T-helper 1 cell treated with Interleukin-12 subunit alpha and Interleukin-12 subunit beta and Interleukin-4 antibody, amounts not matched to agents 30 μg/mL and 1 μg/mL, for 36 hours (primary cell): ENCODE measurements at regions not wholly inside any gene's neighbourhood (a gene's known extent, or its start where the extent isn't known, plus 50 kb on each side); places are given as distances from the start of the nearest gene placed in this dataset.

ENCODE experiments used
- H3K27ac Mint-ChIP-seq: one replicate; pipeline ENCODE4 v1.8.0; 2021; ENCODE audit warnings: mild to moderate bottlenecking, mixed read lengths
- H3K27me3 Mint-ChIP-seq: one replicate; pipeline ENCODE4 v1.8.0; 2021; ENCODE audit warnings: low read depth, mixed read lengths
- H3K36me3 Mint-ChIP-seq: one replicate; pipeline ENCODE4 v1.8.0; 2021; ENCODE audit warnings: low read depth, mixed read lengths
- H3K4me1 Mint-ChIP-seq: one replicate; pipeline ENCODE4 v1.8.0; 2021; ENCODE audit warnings: low read depth, mixed read lengths
- H3K4me3 Mint-ChIP-seq: one replicate; pipeline ENCODE4 v1.8.0; 2021; ENCODE audit warnings: mild to moderate bottlenecking, moderate library complexity, mixed read lengths
- H3K9me3 Mint-ChIP-seq: one replicate; pipeline ENCODE4 v1.8.0; 2021; ENCODE audit warnings: mixed read lengths

- Mint-ChIP-seq H3K36me3 (peaks cover 5% of the 10 kb centered on the region), H3K4me1 (peaks cover 19% of the 10 kb centered on the region), H3K4me3 (no peak overlapping the region), H3K27me3 (no peaks in the 10 kb centered on the region), H3K9me3 (peaks cover 4% of the 10 kb centered on the region), H3K27ac (no peak overlapping the region)
Measured at GRCh38 chr1:98393719-98394118, 267.8 kb upstream of the SNX7 start.

GRCh38 chr1:98391175-98391574 is 270.3 kb upstream of the SNX7 start:
- Mint-ChIP-seq H3K27me3 (no peaks in the 10 kb centered on the region), H3K36me3 (peaks cover 6% of the 10 kb centered on the region), H3K9me3 (peaks cover 4% of the 10 kb centered on the region), H3K4me1 (peaks cover 22% of the 10 kb centered on the region), H3K27ac (no peak overlapping the region), H3K4me3 (no peak overlapping the region)

GRCh38 chr1:98389809-98390208 is 271.7 kb upstream of the SNX7 start:
- H3K9me3 Mint-ChIP-seq, result peaks cover 4% of the 10 kb centered on the region
- no peak overlapping the region for H3K27ac Mint-ChIP-seq
- peaks cover 22% of the 10 kb centered on the region for H3K4me1 Mint-ChIP-seq
- peaks cover under 1% of the 10 kb centered on the region for H3K27me3 Mint-ChIP-seq
- peaks cover 6% of the 10 kb centered on the region for H3K36me3 Mint-ChIP-seq
- H3K4me3 Mint-ChIP-seq, result no peak overlapping the region

DNA sequence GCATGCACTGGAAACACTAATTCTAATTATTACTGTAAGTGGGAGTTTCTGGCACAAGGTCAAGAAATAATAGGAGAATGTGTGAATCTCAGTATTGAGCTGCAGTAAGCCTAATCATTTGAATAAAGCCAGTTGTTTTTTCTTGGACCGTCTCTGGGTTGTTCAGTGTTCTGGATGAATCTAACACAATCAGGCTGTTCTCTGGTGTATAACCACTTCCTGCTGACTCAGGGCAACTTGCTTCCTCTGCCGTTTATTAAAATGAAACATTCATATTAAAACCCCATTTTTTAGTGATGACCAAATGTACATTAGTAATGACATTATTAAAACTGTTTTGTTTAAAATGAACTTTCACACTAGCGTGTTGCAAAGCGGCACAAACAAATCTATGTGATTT is 273.1 kb upstream of the SNX7 start:
- Mint-ChIP-seq H3K27me3 (peaks cover 5% of the 10 kb centered on the region), H3K4me1 (peaks cover 22% of the 10 kb centered on the region), H3K36me3 (peaks cover 6% of the 10 kb centered on the region), H3K27ac (peak overlapping the region; percentile 70), H3K4me3 (peak overlapping the region; percentile 18), H3K9me3 (peaks cover 4% of the 10 kb centered on the region)

DNA sequence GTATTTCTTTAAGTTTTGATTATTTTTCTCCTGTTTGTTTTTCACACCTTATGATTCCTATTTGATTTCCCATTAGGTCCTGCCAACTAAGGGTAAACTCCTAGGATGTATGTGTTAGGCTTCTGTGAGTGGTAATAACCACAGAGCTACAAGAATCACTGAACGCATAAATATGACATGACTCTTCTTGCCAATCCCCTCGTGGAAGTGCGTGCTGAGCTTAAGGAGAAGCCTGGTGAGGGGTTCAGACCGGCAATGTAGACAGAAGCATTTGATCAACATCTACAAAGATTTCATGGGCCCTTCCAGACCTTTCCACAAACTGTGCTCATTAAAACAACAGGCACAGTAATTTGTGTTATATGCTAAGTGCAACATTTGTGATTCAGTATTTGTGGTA is 273.8 kb upstream of the SNX7 start:
- Mint-ChIP-seq H3K27me3 (peaks cover 5% of the 10 kb centered on the region), H3K36me3 (peaks cover 6% of the 10 kb centered on the region), H3K4me3 (no peak overlapping the region), H3K27ac (peak overlapping the region; percentile 70), H3K9me3 (peaks cover 4% of the 10 kb centered on the region), H3K4me1 (peaks cover 22% of the 10 kb centered on the region)

DNA sequence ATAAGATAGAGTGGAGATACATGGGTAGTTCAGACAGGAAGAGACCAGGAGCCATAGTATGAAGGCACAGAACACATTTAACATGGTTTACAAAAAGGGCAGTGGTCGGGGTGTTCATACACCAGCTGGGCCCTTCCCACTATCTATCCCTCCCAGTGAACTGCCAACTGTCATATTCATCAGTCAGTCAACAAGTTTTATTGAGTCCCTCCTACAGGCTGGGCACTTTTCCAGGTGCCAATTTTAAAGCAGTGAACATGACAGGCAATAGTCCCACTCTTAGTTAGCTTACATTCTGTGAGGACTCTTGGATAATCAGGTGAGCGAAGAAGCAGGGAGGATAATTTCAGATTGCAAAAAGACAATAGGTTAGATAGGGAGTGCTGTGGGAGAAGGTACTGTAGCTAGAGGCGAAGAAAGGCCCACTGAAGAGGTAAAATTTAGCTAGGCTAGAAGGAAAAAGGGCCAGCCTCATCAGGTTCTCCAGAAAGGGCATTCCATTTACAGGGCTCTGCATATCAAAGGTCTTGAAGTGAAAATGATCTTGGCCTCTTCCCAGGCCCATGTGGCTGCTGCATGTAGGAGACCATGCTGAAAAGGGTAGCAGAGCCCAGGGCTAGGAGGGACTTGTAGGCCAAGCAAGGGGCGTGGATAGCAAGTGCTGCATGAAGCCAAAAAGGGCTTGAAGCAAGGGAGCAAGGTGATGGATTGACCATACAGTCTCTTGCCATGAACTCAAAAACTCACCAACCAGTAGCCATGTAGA is 274.7 kb upstream of the SNX7 start:
- Mint-ChIP-seq H3K36me3 (peaks cover 6% of the 10 kb centered on the region), H3K4me3 (no peak overlapping the region), H3K9me3 (peaks cover 4% of the 10 kb centered on the region), H3K4me1 (peaks cover 22% of the 10 kb centered on the region), H3K27me3 (peaks cover 5% of the 10 kb centered on the region), H3K27ac (no peak overlapping the region)

DNA sequence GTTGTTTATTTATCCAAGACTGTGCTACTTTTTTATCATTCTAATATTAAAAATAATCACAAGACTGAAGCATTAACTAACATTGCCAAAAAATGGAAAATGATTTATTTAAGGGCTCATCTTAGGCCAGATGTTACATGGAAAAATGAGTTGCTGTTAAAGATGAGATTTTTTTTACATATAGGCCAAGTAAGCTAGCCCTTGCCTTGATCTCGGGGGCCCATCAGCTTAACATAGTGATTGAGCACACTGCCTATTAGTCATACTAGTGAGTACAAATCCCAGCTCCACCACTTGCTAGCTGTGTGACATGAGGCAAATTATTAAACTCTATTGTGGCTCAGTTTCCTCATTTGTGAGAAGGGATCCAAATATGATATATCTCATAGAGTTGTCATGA is 275.9 kb upstream of the SNX7 start:
- Mint-ChIP-seq H3K4me1 (peaks cover 22% of the 10 kb centered on the region), H3K9me3 (peaks cover 4% of the 10 kb centered on the region), H3K36me3 (peaks cover 6% of the 10 kb centered on the region), H3K27me3 (peaks cover 13% of the 10 kb centered on the region), H3K27ac (no peak overlapping the region), H3K4me3 (no peak overlapping the region)

- Mint-ChIP-seq H3K36me3 (peaks cover 1% of the 10 kb centered on the region), H3K27me3 (peaks cover 13% of the 10 kb centered on the region), H3K9me3 (no peaks in the 10 kb centered on the region), H3K4me1 (peaks cover 17% of the 10 kb centered on the region), H3K27ac (no peak overlapping the region), H3K4me3 (no peak overlapping the region)
Measured at GRCh38 chr1:98384461-98385141, 276.9 kb upstream of the SNX7 start.

- no peak overlapping the region for H3K27ac Mint-ChIP-seq
- H3K36me3 Mint-ChIP-seq, result peaks cover 1% of the 10 kb centered on the region
Measured at GRCh38 chr1:98382986-98383740, 278.4 kb upstream of the SNX7 start.

DNA sequence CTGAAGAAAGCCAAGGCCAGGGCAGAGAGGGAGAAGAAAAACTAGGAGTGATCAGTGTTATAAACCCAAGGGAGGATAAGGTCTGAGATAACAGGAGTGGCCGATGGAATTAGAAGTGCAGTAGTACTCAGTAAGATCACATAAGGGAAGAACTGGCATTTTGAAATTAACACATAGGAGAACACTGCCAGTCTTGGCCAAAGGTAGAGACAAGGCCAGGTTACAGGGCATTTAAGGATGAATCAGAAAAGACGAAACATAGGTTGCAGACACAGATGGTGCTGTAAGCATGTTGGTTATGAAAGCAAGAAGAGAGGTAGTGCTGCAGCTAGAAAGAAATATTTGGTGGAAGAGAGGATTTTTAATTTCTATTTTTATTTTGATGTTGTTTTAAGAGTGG is 278.9 kb upstream of the SNX7 start:
- no peaks in the 10 kb centered on the region for H3K9me3 Mint-ChIP-seq
- no peak overlapping the region for H3K27ac Mint-ChIP-seq
- H3K4me1 Mint-ChIP-seq, result peaks cover under 1% of the 10 kb centered on the region
- H3K36me3 Mint-ChIP-seq, result peaks cover under 1% of the 10 kb centered on the region
- peaks cover 20% of the 10 kb centered on the region for H3K27me3 Mint-ChIP-seq
- H3K4me3 Mint-ChIP-seq, result no peak overlapping the region

More at GRCh38 chr1:98382986-98383740, 278.4 kb upstream of the SNX7 start:
- Mint-ChIP-seq H3K9me3 (no peaks in the 10 kb centered on the region), H3K4me3 (no peak overlapping the region), H3K4me1 (peaks cover 7% of the 10 kb centered on the region), H3K27me3 (peaks cover 14% of the 10 kb centered on the region)

DNA sequence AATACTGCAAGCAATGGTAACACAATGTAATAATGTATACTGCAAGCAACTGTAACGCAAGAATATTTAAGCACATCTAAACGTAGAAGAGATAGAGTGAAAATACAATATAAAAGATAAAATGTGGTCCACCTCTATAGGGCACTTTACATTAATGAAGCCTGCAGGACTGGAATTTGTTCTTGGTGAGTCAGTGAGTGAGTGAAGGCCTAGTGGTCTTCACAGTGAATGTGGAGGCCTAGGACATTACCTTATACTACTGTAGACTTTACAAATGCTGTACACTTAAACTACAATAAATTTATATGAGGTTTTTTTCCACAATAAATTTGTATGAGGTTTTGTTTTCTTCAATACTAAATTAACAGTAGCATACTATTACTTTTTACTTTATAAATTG is 287.4 kb upstream of the SNX7 start:
- Mint-ChIP-seq H3K36me3 (no peaks in the 10 kb centered on the region), H3K4me3 (no peak overlapping the region)

GRCh38 chr1:98373056-98373455 is 288.5 kb upstream of the SNX7 start:
- no peaks in the 10 kb centered on the region for H3K36me3 Mint-ChIP-seq
- H3K9me3 Mint-ChIP-seq, result no peaks in the 10 kb centered on the region
- H3K4me1 Mint-ChIP-seq, result peaks cover 6% of the 10 kb centered on the region
- peaks cover 23% of the 10 kb centered on the region for H3K27me3 Mint-ChIP-seq
- H3K4me3 Mint-ChIP-seq, result no peak overlapping the region
- H3K27ac Mint-ChIP-seq, result no peak overlapping the region

More for the DNA sequence above, 287.4 kb upstream of the SNX7 start:
- H3K9me3 Mint-ChIP-seq, result no peaks in the 10 kb centered on the region
- H3K27me3 Mint-ChIP-seq, result peaks cover 21% of the 10 kb centered on the region
- H3K27ac Mint-ChIP-seq, result no peak overlapping the region
- peaks cover 4% of the 10 kb centered on the region for H3K4me1 Mint-ChIP-seq

- H3K27ac Mint-ChIP-seq, result no peak overlapping the region
- no peaks in the 10 kb centered on the region for H3K36me3 Mint-ChIP-seq
- H3K4me1 Mint-ChIP-seq, result peaks cover 6% of the 10 kb centered on the region
- H3K4me3 Mint-ChIP-seq, result no peak overlapping the region
- no peaks in the 10 kb centered on the region for H3K9me3 Mint-ChIP-seq
- H3K27me3 Mint-ChIP-seq, result peaks cover 17% of the 10 kb centered on the region
Measured at GRCh38 chr1:98371764-98372163, 289.8 kb upstream of the SNX7 start.

GRCh38 chr1:98369463-98369862 is 292.1 kb upstream of the SNX7 start:
- H3K4me1 Mint-ChIP-seq, result peaks cover 6% of the 10 kb centered on the region
- peaks cover 6% of the 10 kb centered on the region for H3K9me3 Mint-ChIP-seq
- H3K36me3 Mint-ChIP-seq, result no peaks in the 10 kb centered on the region
- H3K27me3 Mint-ChIP-seq, result peaks cover 11% of the 10 kb centered on the region
- no peak overlapping the region for H3K4me3 Mint-ChIP-seq
- no peak overlapping the region for H3K27ac Mint-ChIP-seq
